ENCODE measurements at regions not wholly inside any gene's neighbourhood (a gene's known extent, or its start where the extent isn't known, plus 50 kb on each side); places are given as distances from the start of the nearest gene placed in this dataset.

GRCh38 chr2:19708776-19709175, 193.0 kb downstream of the TTC32 start:
- Histone ChIP-seq H4K20me1 (ENCODE audit: control insufficient read depth, insufficient read depth, low read length, poor library complexity, severe bottlenecking) (no peaks in the 10 kb centered on the region), H3K27me3 (replicated peaks in 1 of 4; ENCODE audit: control extremely low read depth in 1 of 4, control insufficient read depth in 3 of 4, insufficient read depth in 4 of 4, low read length in 3 of 4) (no peaks in the 10 kb centered on the region), H3K36me3 (replicated peaks in 1 of 2; ENCODE audit: control extremely low read depth in 1 of 2, control insufficient read depth in 1 of 2, extremely low read depth in 1 of 2, insufficient read depth in 2 of 2, low read length in 1 of 2) (no peaks in the 10 kb centered on the region), H3K4me3 (ENCODE audit: control extremely low read depth in 1 of 5, extremely low read depth in 1 of 5, insufficient read depth in 1 of 5, low read depth in 2 of 5, low read length in 4 of 5) (no peak overlapping the region), H3K4me2 (replicated peaks; ENCODE audit: low read depth, low read length, poor library complexity, severe bottlenecking) (no peak overlapping the region), H2AFZ (ENCODE audit: insufficient read depth, low read depth, low read length, poor library complexity, severe bottlenecking) (no peak overlapping the region), H3K9me3 (ENCODE audit: control extremely low read depth in 1 of 3, control insufficient read depth in 2 of 3, insufficient read depth in 1 of 3, low read length in 2 of 3) (peaks cover 0 to 2% (median 0%) of the 10 kb centered on the region in 3 donors), H3K27ac (ENCODE audit: low read length in 2 of 2) (no peak overlapping the region), H3K79me2 (ENCODE audit: control insufficient read depth, insufficient read depth, low read length) (no peaks in the 10 kb centered on the region), H3K9ac (ENCODE audit: low read length) (no peak overlapping the region), H3K4me1 (ENCODE audit: control insufficient read depth in 2 of 2, insufficient read depth in 2 of 2, low read length in 2 of 2) (no peaks in the 10 kb centered on the region)
- no peaks in the 10 kb centered on the region for H3K4me1 Mint-ChIP-seq
- no peak overlapping the region for H3K4me3 Mint-ChIP-seq
- intact Hi-C loops (cut with micrococcal nuclease), result no loop called here
- 100% methylated on average over 1 of the region's 2 CpGs for WGBS (ENCODE audit: insufficient coverage)
- DNase-seq, result no peak
- peaks cover 3% of the 10 kb centered on the region for H3K9me3 Mint-ChIP-seq (ENCODE audit: insufficient read depth)
- no peak for TF ChIP-seq EZH2 (IDR thresholded peaks at IDR 0.05; ENCODE audit: borderline replicate concordance, insufficient read depth, low read depth, low read length, poor library complexity, severe bottlenecking)
- CTCF ChIA-PET, result no interaction called here
- POLR2A ChIA-PET, result no interaction called here
- ATAC-seq (ENCODE audit: low read depth), result no peak
- H3K27ac Mint-ChIP-seq, result no peak overlapping the region
- H3K27me3 Mint-ChIP-seq, result no peaks in the 10 kb centered on the region

- Histone ChIP-seq H3K9ac (ENCODE audit: low read length) (no peak overlapping the region), H3K9me3 (ENCODE audit: control extremely low read depth in 1 of 3, control insufficient read depth in 2 of 3, insufficient read depth in 1 of 3, low read length in 2 of 3) (no peaks in the 10 kb centered on the region), H3K4me1 (ENCODE audit: control insufficient read depth in 2 of 2, insufficient read depth in 2 of 2, low read length in 2 of 2) (no peaks in the 10 kb centered on the region), H4K20me1 (ENCODE audit: control insufficient read depth, insufficient read depth, low read length, poor library complexity, severe bottlenecking) (no peaks in the 10 kb centered on the region), H3K36me3 (replicated peaks in 1 of 2; ENCODE audit: control extremely low read depth in 1 of 2, control insufficient read depth in 1 of 2, extremely low read depth in 1 of 2, insufficient read depth in 2 of 2, low read length in 1 of 2) (no peaks in the 10 kb centered on the region), H3K27ac (ENCODE audit: low read length in 2 of 2) (no peak overlapping the region), H3K79me2 (ENCODE audit: control insufficient read depth, insufficient read depth, low read length) (no peaks in the 10 kb centered on the region), H3K27me3 (replicated peaks in 1 of 4; ENCODE audit: control extremely low read depth in 1 of 4, control insufficient read depth in 3 of 4, insufficient read depth in 4 of 4, low read length in 3 of 4) (peaks cover 0 to 2% (median 0%) of the 10 kb centered on the region in 4 experiments), H2AFZ (ENCODE audit: insufficient read depth, low read depth, low read length, poor library complexity, severe bottlenecking) (no peak overlapping the region), H3K4me2 (replicated peaks; ENCODE audit: low read depth, low read length, poor library complexity, severe bottlenecking) (no peak overlapping the region), H3K4me3 (ENCODE audit: control extremely low read depth in 1 of 5, extremely low read depth in 1 of 5, insufficient read depth in 1 of 5, low read depth in 2 of 5, low read length in 4 of 5) (no peak overlapping the region)
- H3K4me3 Mint-ChIP-seq, result no peak overlapping the region
- no peak for TF ChIP-seq EZH2 (IDR thresholded peaks at IDR 0.05; ENCODE audit: borderline replicate concordance, insufficient read depth, low read depth, low read length, poor library complexity, severe bottlenecking)
- TF ChIP-seq CTCF (IDR thresholded peaks at IDR 0.05), result no peak
- POLR2A ChIA-PET, result no interaction called here
- peaks cover under 1% of the 10 kb centered on the region for H3K9me3 Mint-ChIP-seq (ENCODE audit: insufficient read depth)
- ATAC-seq (ENCODE audit: low read depth) (no peak), DNase-seq (no peak)
- intact Hi-C loops (cut with micrococcal nuclease), result no loop called here
- H3K4me1 Mint-ChIP-seq, result no peaks in the 10 kb centered on the region
- H3K27ac Mint-ChIP-seq, result no peak overlapping the region
- no peaks in the 10 kb centered on the region for H3K27me3 Mint-ChIP-seq
- CTCF ChIA-PET, result no interaction called here
Observed at GRCh38 chr2:19706332-19706731, 195.5 kb downstream of the TTC32 start.

Data from B cell (primary cell).